T-helper 22 cell (primary cell): ENCODE measurements at regions not wholly inside any gene's neighbourhood (a gene's known extent, or its start where the extent isn't known, plus 50 kb on each side); places are given as distances from the start of the nearest gene placed in this dataset.
"Not testable (repeated sequence)": the region's sequence is repeated elsewhere in the genome, so short reads cannot be mapped to it uniquely, and the experiment has no call there.

Experiments used
- DNase-seq: peaks from one replicate; pipeline ENCODE4 v3.0.0-alpha.2; 2020; ENCODE audit warnings: low read depth

DNA sequence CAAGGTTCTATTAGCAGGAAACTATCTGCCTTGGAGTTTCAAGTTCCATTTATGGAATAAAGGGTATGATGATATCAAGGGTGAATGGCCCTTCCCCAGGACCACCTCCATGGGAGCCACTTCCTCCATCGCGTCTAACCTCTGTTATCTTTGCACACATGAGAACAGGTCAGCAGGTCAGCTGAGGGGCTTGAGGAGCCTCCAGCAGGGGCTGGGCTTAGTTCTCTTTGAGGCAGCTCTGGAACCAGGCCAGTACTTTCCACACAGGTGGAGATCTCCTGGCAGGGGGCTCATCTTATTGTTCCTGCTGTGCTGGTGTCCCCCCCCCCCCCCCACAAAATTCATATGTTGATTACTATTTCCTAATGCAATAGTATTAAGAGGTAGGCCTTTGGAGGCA, 472.2 kb upstream of the ZMIZ1 start:
- no peak for DNase-seq

DNA sequence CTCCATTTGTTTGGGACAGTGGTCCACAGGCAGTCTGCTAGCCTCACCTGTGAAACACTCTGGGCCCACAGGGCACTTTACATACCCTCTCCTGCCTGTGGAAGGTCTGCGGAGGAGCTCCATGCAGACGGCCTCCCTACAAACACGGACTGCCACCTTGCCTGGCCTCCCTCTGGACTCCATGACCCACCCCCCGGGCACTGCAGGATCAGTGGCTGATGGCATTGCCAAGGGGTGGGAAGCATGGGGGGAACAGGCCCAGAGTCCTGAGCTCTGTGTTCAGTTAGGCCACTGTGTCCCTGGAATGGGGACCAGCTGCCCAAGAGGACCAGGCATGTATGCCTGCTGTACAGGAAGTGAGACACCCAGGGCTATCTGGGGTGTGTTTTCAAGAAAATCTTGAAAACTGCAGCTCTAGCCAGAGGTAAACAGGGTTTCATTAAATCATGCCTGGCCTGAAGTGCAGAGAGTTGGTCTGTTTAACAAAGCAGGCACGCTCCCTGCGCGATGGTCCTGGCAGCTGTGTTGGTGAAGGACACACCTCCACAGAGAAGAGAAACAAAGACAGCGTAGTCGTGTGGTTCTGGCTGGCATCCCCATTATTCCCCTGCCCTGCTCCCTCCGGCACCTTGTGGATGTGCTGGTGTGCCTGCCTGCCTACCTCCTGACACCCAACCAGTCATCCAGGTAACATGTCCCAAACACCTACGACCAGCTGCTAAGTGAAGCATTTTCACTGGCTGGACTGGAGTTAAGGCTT, 470.8 kb upstream of the ZMIZ1 start:
- DNase-seq, result no peak

DNA sequence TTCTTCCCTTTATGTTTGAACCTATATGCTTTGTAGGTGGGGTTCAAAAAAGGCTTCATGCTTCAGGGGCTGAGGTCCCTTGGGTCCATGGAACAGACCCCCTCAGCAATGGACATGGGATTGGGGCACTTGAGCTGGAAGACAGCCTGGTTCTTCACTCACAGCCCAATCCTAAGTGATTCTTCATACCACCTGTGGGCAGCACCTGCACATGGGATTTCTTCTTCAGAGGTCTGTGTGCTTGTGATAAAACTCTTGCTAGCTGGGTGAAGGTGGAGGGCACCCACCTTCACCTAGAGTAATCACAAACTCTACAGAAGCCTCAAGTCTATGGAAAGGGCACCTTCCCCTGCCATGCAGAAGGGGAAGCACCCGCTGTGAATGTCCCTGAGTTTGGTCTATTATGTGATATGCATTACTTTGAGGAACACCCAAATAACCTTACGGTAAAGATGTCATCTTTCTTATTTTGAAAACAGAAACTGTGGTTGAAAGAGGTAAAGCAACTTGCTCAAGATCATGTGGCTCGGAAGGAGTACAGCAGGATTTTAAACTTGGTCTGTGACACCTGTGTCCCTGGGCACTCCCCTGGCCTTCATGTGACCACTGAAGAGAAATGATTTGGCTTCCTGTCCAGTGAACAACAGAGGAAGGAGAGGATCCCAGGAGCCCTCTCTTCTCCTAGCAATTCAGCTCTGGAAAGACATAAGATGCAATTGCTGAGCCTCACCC, 469.5 kb upstream of the ZMIZ1 start:
- no peak for DNase-seq

DNA sequence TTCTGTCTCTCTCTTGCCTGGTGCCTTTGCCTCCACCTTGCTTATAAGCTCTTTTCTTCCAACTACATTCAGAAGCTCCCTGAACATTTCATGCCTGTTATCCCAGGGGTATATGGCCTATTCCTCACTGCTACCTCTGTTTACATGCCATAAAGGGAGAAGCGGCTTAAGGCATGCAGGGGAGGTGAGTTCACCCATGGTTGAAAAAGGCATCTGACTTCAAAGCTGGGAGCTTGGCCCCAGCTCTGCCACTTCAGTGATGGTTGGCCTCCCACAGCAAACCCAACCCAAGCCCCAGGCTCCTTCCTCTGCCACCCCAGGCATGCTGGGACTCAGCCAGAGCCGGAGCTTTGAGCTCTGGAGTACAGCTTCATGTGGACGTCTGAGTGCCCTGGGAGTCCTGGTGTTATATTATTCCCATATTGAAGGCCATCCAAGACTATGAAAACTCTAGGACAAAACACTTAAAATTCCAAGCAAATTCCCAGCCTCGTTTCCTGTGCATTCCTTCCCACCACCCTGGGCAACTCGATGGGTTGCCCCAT, 468.6 kb upstream of the ZMIZ1 start:
- no peak for DNase-seq

DNA sequence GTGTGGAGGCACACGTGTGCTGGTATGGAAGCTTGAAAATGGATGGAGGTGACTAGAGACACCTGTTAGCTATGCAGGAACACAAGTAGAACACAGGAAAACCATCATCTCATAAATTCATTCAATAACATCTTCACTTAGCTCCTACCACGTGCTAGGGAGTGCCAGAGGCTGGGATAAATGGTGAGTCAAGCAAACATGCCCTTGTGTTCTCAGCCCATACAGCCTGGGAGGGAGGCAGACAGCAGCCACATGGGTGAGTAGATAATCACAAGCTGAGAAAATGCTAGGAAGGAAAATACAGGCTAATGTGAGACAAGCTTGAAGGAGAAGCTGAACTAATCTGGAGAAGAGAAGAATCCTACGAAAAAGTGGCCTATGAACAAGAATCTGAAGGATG, 468.0 kb upstream of the ZMIZ1 start:
- no peak for DNase-seq

DNA sequence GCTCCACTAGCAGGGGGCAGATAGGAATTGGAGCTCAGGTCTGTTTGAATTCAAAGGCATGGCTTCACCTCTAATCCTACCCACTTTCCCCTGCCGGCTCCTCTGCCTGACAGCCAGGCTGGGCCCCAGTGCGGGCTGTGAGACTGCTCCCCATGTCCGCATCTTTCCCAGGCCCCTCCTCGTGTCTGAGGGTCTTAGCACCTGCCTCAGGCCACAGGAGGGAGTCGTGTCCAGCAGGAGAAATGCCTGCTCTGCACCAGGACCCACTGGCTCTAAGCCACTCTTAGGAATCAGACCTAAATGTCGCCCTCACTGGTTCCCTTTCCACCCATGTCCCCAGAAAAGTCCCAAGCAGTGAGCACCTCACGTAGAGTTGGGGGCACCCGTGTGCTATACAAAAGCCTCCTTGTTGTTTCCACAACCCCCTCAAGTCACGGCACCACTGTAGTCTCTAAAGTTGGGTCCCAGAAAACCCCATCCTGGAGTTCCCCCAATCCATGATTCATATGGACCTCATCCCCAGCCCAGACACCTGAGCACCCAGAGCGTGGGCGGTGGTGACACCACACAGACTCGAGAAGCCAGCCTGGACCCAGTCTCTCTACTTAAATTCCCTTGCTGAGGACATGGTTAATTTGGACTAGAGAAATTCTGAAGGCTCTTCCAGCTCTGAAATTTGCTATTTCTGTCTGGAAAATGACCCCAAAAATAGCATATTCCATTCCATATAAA, 466.4 kb upstream of the ZMIZ1 start:
- no peak for DNase-seq

DNA sequence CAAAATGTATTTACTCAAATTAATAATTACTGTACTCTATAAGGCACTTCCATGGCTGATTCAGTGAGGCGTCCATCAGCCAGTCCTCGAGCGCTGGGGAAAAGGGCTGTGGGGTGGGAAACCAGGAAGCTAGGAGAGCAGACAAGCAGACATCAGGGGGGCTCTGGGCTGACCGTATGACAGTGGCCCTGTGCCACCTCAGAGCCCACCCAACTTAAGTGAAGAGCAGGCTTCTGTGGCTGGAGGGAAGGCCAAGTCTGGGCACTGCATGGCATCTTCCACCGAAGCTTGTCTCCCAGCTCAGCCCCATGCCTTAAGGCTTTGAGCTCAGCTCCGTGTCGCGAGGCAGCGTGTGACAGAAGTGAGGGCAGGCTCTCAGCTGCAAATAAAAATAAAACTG, 464.5 kb upstream of the ZMIZ1 start:
- no peak for DNase-seq

DNA sequence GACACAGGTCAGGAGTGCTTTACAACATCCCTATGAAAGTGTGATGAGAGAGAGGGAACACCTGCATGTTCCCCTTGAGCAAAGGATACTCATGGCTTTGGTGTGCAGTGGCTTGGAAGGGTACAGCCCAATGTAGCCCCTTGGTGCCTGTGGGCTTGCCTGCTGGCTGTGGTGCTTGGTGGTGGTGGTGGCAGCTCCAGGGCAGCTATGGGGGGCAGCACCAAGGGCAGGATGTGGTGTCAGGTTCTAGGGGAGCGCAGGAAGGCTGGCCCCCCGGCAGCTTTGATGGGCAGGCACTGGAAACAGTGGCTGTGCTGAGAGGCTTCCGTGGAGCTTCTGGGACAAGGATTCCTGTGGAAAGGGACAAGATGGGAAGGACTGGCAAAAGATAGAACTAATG, 464.0 kb upstream of the ZMIZ1 start:
- DNase-seq, result no peak

DNA sequence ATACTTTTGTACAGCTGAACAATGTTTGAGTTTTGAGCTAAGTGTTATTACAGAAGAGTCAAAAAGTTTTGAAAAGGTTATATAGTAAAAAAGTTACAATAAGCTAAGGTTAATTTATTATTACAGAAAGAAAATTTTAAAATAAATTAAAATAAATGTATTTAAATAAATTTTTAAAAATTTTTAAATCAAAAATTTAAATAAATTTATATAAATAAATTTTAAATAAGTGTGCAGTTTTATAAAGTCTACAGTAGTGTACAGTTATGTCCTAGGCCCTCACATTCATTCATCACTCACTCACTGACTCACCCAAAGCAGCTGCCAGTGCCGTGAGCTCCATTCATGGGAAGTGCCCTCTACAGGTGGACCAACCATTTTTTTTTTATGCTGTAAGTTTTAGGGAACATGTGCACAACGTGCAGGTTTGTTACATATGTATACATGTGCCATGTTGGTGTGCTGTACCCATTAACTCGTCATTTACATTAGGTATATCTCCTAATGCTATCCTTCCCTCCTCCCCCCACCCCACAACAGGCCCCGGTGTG, 462.9 kb upstream of the ZMIZ1 start:
- DNase-seq, result no peak

DNA sequence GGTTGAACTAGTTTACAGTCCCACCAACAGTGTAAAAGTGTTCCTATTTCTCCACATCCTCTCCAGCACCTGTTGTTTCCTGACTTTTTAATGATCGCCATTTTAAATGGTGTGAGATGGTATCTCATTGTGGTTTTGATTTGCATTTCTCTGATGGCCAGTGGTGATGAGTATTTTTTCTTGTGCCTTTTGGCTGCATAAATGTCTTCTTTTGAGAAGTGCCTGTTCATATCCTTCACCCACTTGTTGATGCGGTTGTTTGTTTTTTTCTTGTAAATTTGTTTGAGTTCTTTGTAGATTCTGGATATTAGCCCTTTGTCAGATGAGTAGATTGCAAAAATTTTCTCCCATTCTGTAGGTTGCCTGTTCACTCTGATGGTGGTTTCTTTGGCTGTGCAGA, 462.0 kb upstream of the ZMIZ1 start:
- not testable (repeated sequence) for DNase-seq

DNA sequence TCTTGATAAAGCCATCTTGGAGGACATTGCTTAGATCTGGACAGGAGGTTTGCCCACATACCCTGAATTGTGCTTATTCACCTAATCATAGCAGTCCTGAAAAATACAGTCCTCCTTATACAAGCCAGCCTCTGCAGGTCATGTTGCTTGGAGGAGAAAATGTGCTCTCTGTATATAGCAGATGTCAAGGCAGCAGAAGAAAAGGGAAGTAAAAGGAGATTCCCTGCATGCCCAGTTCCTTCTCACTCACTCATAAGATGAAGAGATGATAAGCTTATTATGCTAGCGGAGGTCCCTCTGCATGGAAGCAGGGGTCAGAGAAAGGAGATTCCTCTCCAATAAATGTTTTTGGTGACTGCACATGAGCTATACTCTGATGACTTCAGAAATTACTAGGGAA, 458.8 kb upstream of the ZMIZ1 start:
- no peak for DNase-seq

DNA sequence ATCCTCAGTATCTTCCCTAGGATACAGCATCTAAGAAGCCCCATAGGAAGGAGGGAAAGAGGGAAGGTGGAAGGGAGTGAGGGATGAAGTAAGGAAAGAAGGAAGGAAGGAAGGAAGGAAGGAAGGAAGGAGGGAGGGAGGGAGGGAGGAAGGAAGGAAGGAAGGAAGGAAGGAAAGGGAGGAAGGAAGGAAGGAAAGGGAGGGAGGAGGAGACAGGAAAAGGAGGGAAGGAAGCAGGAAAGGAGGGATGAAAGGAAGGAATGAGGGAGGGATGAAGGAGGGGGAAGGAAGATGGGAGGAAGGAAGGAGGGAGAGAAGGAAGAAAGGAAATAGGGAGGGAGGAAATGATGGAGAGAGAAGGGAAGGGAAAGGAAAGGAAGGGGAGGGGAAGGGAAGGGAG, 455.6 kb upstream of the ZMIZ1 start:
- no peak for DNase-seq

DNA sequence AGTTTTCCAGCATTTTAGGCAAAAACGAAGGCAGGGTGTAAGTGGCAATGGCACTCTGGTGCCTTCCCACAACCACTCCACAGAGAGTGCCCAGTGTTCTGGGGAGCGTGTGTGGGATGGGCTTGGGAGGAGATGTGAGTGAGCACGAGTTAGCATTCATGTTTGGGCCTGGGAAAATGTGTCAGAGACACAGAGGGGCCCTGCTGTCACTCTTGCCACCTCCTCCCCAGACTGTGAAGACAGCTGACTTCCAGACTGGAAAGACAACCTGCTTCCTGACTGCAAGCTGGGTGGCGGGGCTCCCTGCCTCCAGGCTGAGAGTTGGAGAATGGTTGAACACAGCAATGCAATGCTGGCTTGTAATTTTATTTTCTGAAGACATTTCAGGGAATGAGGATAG, 454.5 kb upstream of the ZMIZ1 start:
- DNase-seq, result no peak

DNA sequence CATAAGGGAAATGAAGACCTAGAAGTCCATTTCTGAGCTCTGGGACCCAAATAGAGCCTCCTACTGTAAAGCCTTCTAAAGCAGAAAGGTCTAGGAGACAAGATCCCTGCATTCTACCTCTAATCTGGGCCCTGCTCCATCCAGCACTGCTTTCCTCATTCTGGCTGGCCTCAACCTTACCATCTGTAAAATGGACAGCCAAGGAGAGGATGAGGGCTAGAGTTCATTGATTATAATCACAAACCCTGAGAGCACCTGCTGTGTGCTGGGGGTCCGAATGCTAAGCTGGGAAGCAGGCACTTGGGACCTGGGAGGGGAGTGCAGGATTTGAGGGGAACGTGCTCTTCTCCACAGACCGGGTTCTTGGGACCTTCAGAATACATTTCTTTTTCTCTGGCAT, 454.0 kb upstream of the ZMIZ1 start:
- DNase-seq, result no peak

DNA sequence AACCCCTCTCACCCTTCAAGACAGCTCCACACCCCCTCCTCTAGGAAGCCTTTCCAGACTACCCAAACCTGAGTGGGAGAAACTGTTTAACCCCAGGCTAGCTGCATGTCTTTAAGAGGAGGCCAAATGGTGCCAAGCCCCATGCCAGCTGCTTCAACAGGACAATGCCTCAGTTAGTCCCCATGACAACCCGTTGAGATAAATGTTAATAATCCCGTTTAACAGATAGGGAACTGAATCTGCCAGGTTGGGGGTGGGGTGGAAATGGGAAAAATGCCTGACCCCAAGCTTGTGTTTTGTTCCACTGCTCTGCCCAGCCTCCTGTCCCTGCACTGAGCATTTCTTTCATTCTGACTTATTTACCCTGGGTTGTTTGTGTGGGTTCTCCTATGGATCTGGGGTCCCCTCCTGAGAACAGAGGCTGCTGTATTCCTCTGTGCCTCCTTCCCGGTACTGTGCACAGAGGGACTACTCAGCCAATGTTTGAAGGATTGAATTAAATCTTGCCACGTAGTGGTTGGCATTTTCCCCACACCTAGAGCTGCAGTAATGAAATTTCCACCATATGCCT, 452.6 kb upstream of the ZMIZ1 start:
- DNase-seq, result no peak

DNA sequence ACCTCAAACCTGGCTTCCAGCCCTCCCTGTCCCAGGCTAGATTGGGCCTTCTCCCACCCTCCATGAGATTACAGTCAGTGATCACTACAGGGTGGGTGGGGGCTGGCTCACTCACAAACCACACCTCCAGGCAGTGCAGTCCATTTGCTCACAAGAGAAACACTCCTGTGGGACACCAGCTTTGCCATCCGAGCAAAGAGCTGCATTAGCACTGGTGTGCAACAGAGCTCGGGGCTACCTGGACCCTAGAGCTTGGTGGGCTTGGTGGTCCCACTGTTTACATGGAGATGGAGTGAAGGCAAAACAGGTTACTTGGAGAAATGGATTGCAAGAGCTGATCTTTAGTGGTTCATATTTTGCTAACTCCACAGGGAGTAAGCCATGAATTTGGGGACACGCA, 451.7 kb upstream of the ZMIZ1 start:
- DNase-seq, result no peak

DNA sequence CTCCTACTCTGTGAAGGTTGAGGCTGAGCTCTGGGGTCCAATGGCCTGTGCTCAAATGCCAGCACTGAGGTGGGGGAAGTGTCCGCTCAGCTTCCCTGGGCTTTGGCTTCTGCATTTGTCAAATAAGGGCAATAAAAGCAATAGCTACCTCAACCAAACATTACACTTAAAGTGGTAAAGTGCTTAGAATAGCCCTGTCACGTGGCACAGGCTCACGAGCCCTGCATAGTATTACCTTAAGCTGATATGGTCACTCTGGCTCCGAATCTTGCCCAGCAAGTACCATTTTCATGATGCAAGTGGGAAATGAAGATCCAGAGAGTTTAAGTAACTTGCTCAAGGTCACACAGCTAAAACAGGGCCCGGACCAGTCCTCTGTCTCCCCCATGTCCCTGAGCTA, 451.1 kb upstream of the ZMIZ1 start:
- DNase-seq, result no peak

DNA sequence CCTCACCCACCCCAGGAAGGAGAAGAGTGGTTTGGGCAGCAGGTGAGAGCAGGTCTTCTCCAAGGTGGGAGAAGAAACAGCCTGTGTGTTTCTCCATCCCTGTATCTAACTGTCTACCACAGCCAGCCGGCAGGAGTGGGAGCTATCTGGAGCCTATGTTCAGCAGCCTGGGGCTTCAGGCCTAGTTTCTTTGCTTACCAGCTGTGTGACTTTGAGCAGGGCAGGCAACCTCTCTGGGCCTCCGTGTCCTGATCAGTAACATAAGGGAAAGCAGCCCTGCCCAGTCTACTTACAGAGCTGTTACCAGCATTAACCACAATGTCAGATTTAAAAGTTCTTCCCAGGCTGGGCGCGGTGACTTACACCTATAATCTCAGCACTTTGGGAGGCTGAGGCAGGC, 450.7 kb upstream of the ZMIZ1 start:
- DNase-seq, result no peak

DNA sequence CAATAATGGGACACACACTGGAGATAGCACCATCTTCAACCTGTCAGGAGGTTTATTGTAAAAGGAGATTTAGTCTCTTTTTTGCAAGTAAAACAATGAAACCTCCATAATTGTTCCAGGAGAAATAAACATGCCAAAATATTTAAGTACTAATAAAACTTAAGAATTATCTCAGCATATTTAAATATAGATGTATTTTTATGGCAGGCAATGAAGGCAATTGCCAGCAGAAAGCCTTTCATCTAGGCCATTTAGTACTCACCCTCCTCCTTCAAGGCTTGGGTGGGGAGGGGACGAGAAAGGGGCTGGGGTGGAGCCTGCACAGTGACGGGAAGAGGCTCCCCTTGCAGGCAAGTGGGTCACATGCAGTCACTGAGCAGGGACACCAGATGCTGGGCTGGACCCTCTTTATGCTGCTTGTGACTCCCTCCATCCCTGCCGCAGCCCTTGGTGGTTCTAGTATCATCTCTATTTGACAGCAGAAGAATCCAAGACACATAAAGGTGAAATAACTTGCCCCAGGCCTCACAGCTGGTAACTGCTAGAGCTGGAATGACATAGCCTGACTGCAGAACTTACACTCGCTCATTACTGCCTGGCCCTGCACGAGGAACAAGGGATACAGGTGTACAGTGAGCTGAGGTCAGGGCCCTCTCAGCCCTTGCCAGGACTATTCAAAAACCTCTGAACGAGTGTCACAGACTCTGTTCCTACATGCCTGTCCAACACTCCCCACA, 449.5 kb upstream of the ZMIZ1 start:
- no peak for DNase-seq

DNA sequence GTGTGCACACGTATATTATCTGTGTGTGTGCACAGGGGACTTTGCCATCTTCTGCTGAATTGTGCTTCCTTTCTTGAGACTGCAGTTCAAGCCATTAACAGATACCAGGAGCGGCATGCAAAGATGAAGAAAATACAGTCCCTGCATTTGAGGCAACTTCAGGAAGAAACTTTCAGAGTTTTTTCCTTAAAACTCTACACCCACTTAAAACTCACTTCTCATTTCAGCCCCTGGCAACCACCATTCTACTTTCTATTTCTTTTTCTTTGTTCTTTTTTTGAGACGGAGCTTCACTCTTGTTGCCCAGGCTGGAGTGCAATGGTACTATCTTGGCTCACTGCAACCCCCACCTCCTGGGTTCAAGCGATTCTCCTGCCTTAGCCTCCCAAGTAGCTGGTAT, 448.9 kb upstream of the ZMIZ1 start:
- DNase-seq, result no peak

DNA sequence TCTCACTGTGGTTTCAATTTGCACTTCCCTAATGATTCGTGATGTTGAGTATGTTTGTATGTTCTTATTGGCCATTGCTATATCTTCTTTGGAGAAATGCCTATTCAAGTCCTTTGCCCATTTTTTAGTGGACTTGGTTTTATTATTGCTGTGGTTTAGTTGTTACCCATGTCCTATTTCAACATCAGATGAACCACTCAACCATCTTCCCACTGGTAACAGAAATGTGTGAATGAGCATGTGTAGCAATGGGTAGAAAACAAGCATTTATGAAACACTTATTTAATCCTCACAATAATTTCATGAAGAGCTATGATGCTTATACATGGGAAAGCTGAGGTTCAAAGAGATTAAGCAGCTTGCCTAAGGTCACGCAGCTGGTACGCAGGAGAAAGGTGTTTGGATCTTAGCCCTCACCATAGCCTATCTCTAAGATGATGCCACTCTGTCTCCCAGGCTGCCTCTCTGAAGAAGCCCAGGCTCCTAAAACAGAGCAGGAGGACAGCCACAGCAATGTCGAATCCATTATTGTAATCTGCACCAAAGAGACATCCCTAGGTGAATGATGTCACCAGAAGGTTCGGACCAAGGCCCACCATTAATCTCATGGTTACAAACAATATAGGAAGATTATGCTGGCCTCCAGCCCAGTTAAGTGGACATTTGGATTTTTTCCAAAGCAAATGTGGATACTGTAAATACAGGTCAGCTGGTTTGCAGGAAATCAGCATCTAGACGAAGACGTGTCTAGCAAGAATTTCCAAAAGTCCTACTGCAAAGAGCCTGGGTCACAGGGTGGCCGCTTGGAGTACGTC, 447.6 kb upstream of the ZMIZ1 start:
- DNase-seq, result no peak
